Astrocyte of the cerebellum (primary cell): ENCODE measurements at regions not wholly inside any gene's neighbourhood (a gene's known extent, or its start where the extent isn't known, plus 50 kb on each side); places are given as distances from the start of the nearest gene placed in this dataset.

Experiments used
- DNase-seq: peaks from one replicate; pipeline ENCODE4 v3.0.0-alpha.2; 2011; ENCODE audit warnings: low read depth
- H3K4me3 ChIP-seq: 2 replicates; pipeline ENCODE4 v1.5.1; 2011; ENCODE audit warnings: mild to moderate bottlenecking, low read depth, low read length, moderate library complexity
- CTCF ChIP-seq: IDR thresholded peaks from 2 replicates; pipeline ENCODE4 v1.5.1; 2012; ENCODE audit warnings: low read length, low read depth, moderate library complexity, mild to moderate bottlenecking; ENCODE audit errors: missing control alignments
- in situ Hi-C: cut with HindIII; loops from 2 replicates; pipeline ENCODE4 v1.10.0; 2017; ENCODE audit warnings: low sequenced_read_pairs

GRCh38 chr6:27772261-27773001, 139.8 kb downstream of the OR2B2 start:
- in situ Hi-C loops: no loop called here
- peak; percentile 42 for DNase-seq
- H3K4me3 ChIP-seq: no peak overlapping the region
- TF ChIP-seq CTCF: peak; percentile 95

- DNase-seq: no peak
- H3K4me3 ChIP-seq: no peak overlapping the region
- no peak for TF ChIP-seq CTCF
- in situ Hi-C loops: no loop called here
Observed at GRCh38 chr6:27771235-27771634, 141.0 kb downstream of the OR2B2 start.

GRCh38 chr6:27770724-27771123, 141.5 kb downstream of the OR2B2 start:
- DNase-seq: no peak
- no peak overlapping the region for H3K4me3 ChIP-seq
- no peak for TF ChIP-seq CTCF
- in situ Hi-C loops: no loop called here

GRCh38 chr6:27768556-27768955, 143.6 kb downstream of the OR2B2 start:
- no peak for DNase-seq
- TF ChIP-seq CTCF: no peak
- in situ Hi-C loops: no loop called here
- H3K4me3 ChIP-seq: no peak overlapping the region

- DNase-seq: no peak
- in situ Hi-C loops: no loop called here
- H3K4me3 ChIP-seq: no peak overlapping the region
- TF ChIP-seq CTCF: no peak
Observed at GRCh38 chr6:27767851-27768250, 144.3 kb downstream of the OR2B2 start.

GRCh38 chr6:27766405-27766804, 145.8 kb downstream of the OR2B2 start:
- H3K4me3 ChIP-seq: no peak overlapping the region
- TF ChIP-seq CTCF: no peak
- in situ Hi-C loops: no loop called here
- DNase-seq: no peak

- DNase-seq: no peak
- no peak overlapping the region for H3K4me3 ChIP-seq
- in situ Hi-C loops: no loop called here
- no peak for TF ChIP-seq CTCF
Observed at GRCh38 chr6:27765028-27765590, 147.1 kb downstream of the OR2B2 start.
